Mesenchymal stem cell (in vitro differentiated cells and primary cell): ENCODE measurements at regions not wholly inside any gene's neighbourhood (a gene's known extent, or its start where the extent isn't known, plus 50 kb on each side); places are given as distances from the start of the nearest gene placed in this dataset.

Source experiments
- DNase-seq: peaks from one replicate; pipeline ENCODE4 v3.0.0-alpha.2; 2013
- H2AFZ ChIP-seq: one replicate; pipeline ENCODE4 v1.6.1; 2013; ENCODE audit warnings: low read depth, mild to moderate bottlenecking, control low read depth, inconsistent platforms, low read length, moderate library complexity
- H2AK5ac ChIP-seq: 2 replicates; pipeline ENCODE4 v1.6.1; 2013; ENCODE audit warnings: low read length, moderate library complexity, mild to moderate bottlenecking, inconsistent platforms; ENCODE audit not compliant: severe bottlenecking
- H2BK120ac ChIP-seq: one replicate; pipeline ENCODE4 v1.6.1; 2013; ENCODE audit warnings: low read depth, mild to moderate bottlenecking, inconsistent platforms, low read length, moderate library complexity
- H2BK12ac ChIP-seq, 2 experiments: one replicate each; pipeline ENCODE4 v1.6.1; 2013; ENCODE audit warnings: inconsistent platforms in 2 of 2, low read length in 2 of 2, mild to moderate bottlenecking in 2 of 2, moderate library complexity in 2 of 2, control low read depth in 1 of 2
- H2BK15ac ChIP-seq: one replicate; pipeline ENCODE4 v1.6.1; 2013; ENCODE audit warnings: mild to moderate bottlenecking, low read depth, inconsistent platforms; ENCODE audit not compliant: poor library complexity, severe bottlenecking
- H2BK5ac ChIP-seq: 2 replicates; pipeline ENCODE4 v1.6.1; 2013; ENCODE audit warnings: low read depth, mild to moderate bottlenecking, low read length, control low read depth, inconsistent platforms; ENCODE audit not compliant: poor library complexity, severe bottlenecking
- H3K14ac ChIP-seq, 2 experiments: one replicate each; pipeline ENCODE4 v1.6.1; 2013; ENCODE audit warnings: inconsistent platforms in 2 of 2, low read length in 2 of 2, control low read depth in 1 of 2, mild to moderate bottlenecking in 1 of 2, moderate library complexity in 1 of 2
- H3K18ac ChIP-seq, 2 experiments: one replicate each; pipeline ENCODE4 v1.6.1; 2013; ENCODE audit warnings: inconsistent platforms in 2 of 2, low read length in 2 of 2, control low read depth in 1 of 2, low read depth in 1 of 2, mild to moderate bottlenecking in 1 of 2
- H3K23ac ChIP-seq, 2 experiments: one replicate each; pipeline ENCODE4 v1.6.1; 2013; ENCODE audit warnings: inconsistent platforms in 2 of 2, low read length in 2 of 2, mild to moderate bottlenecking in 2 of 2, moderate library complexity in 2 of 2, control low read depth in 1 of 2
- H3K27ac ChIP-seq: 2 replicates; pipeline ENCODE4 v1.5.1; 2013; ENCODE audit warnings: mild to moderate bottlenecking, moderate library complexity, low read length, control low read depth, inconsistent platforms; ENCODE audit not compliant: poor library complexity, severe bottlenecking
- H3K27me3 ChIP-seq, 2 experiments: 2 replicates each; pipeline versions ENCODE4 v1.6.1 to v1.7.0; 2013; ENCODE audit warnings: low read length in 2 of 2, mild to moderate bottlenecking in 2 of 2, moderate library complexity in 2 of 2, control low read depth in 1 of 2, inconsistent platforms in 1 of 2; ENCODE audit not compliant: control insufficient read depth in 1 of 2, insufficient read depth in 1 of 2
- H3K36me3 ChIP-seq, 2 experiments: 2 replicates each; pipeline versions ENCODE4 v1.6.1 to v1.7.0; 2013; ENCODE audit warnings: low read length in 2 of 2, control low read depth in 1 of 2, inconsistent platforms in 1 of 2, low read depth in 1 of 2, mild to moderate bottlenecking in 1 of 2; ENCODE audit not compliant: insufficient read depth in 2 of 2, control insufficient read depth in 1 of 2
- H3K4ac ChIP-seq, 2 experiments: one replicate each; pipeline ENCODE4 v1.6.1; 2013; ENCODE audit warnings: inconsistent platforms in 2 of 2, low read length in 2 of 2, mild to moderate bottlenecking in 2 of 2, moderate library complexity in 2 of 2, control low read depth in 1 of 2, low read depth in 1 of 2
- H3K4me1 ChIP-seq: 2 replicates; pipeline ENCODE4 v1.6.1; 2013; ENCODE audit warnings: low read depth, low read length, control low read depth; ENCODE audit not compliant: control insufficient read depth, insufficient read depth
- H3K4me2 ChIP-seq: 2 replicates; pipeline ENCODE4 v1.6.1; 2013; ENCODE audit warnings: low read length, mild to moderate bottlenecking, inconsistent platforms; ENCODE audit not compliant: poor library complexity, severe bottlenecking
- H3K4me3 ChIP-seq, 2 experiments: 2 replicates each; pipeline versions ENCODE4 v1.5.1 to v1.7.0; 2013; ENCODE audit warnings: low read length in 2 of 2, mild to moderate bottlenecking in 2 of 2, control low read depth in 1 of 2, low read depth in 1 of 2; ENCODE audit not compliant: insufficient read depth in 1 of 2
- H3K79me1 ChIP-seq: replicated peaks from 2 replicates; pipeline ENCODE4 v1.6.1; 2013; ENCODE audit warnings: mild to moderate bottlenecking, control low read depth, low read length, inconsistent platforms; ENCODE audit not compliant: poor library complexity, severe bottlenecking
- H3K9ac ChIP-seq: 2 replicates; pipeline ENCODE4 v1.7.0; 2013; ENCODE audit warnings: mild to moderate bottlenecking, low read length, moderate library complexity
- H3K9me3 ChIP-seq: 2 replicates; pipeline ENCODE4 v1.7.0; 2013; ENCODE audit warnings: mild to moderate bottlenecking, low read length; ENCODE audit not compliant: control insufficient read depth
- H4K8ac ChIP-seq: one replicate; pipeline ENCODE4 v1.6.1; 2013; ENCODE audit warnings: inconsistent platforms, mild to moderate bottlenecking, low read length, moderate library complexity
- H4K91ac ChIP-seq: one replicate; pipeline ENCODE4 v1.6.1; 2013; ENCODE audit warnings: mild to moderate bottlenecking, low read length, inconsistent platforms
- WGBS: methylation state at CpG from one replicate; pipeline ENCODE4 v1.1.7; 2013; ENCODE audit warnings: mixed read lengths; 5-methylcytosine and 5-hydroxymethylcytosine counted together

- no peak overlapping the region for H2AFZ ChIP-seq
- H3K27ac ChIP-seq = no peak overlapping the region
- H2BK120ac ChIP-seq = no peak overlapping the region
- H3K23ac ChIP-seq = no peak overlapping the region
- no peaks in the 10 kb centered on the region for H3K79me1 ChIP-seq
- no peak overlapping the region for H3K18ac ChIP-seq
- no peaks in the 10 kb centered on the region for H3K36me3 ChIP-seq
- no peak overlapping the region for H2BK15ac ChIP-seq
- no peak overlapping the region for H4K8ac ChIP-seq
- H4K91ac ChIP-seq = no peak overlapping the region
- no peak overlapping the region for H2BK5ac ChIP-seq
- H2BK12ac ChIP-seq = no peak overlapping the region
- H3K9ac ChIP-seq = no peak overlapping the region
- no peak overlapping the region for H3K4ac ChIP-seq
- H2AK5ac ChIP-seq = no peak overlapping the region
- no peak for DNase-seq
- H3K9me3 ChIP-seq = no peaks in the 10 kb centered on the region
- WGBS = 100% methylated on average over 1 of the region's 3 CpGs
- no peak overlapping the region for H3K4me3 ChIP-seq
- no peak overlapping the region for H3K4me2 ChIP-seq
- no peak overlapping the region for H3K14ac ChIP-seq
- no peaks in the 10 kb centered on the region for H3K27me3 ChIP-seq
- H3K4me1 ChIP-seq = no peaks in the 10 kb centered on the region
Observed at GRCh38 chr11:105524286-105524685, 85.6 kb upstream of the GRIA4 start.

GRCh38 chr11:105520706-105521345, 89.0 kb upstream of the GRIA4 start:
- H3K14ac ChIP-seq = no peak overlapping the region
- no peaks in the 10 kb centered on the region for H3K9me3 ChIP-seq
- H2BK120ac ChIP-seq = no peak overlapping the region
- H3K4me3 ChIP-seq = no peak overlapping the region
- no peak overlapping the region for H3K4me2 ChIP-seq
- H3K18ac ChIP-seq = no peak overlapping the region
- no peak overlapping the region for H4K91ac ChIP-seq
- H3K79me1 ChIP-seq = no peaks in the 10 kb centered on the region
- H3K27ac ChIP-seq = no peak overlapping the region
- WGBS = 85% methylated on average over 3 of the region's 4 CpGs
- no peak overlapping the region for H2BK5ac ChIP-seq
- no peak overlapping the region for H3K23ac ChIP-seq
- H3K9ac ChIP-seq = no peak overlapping the region
- no peaks in the 10 kb centered on the region for H3K36me3 ChIP-seq
- no peaks in the 10 kb centered on the region for H3K4me1 ChIP-seq
- no peak overlapping the region for H2AK5ac ChIP-seq
- H2AFZ ChIP-seq = no peak overlapping the region
- H3K27me3 ChIP-seq = no peaks in the 10 kb centered on the region
- no peak overlapping the region for H2BK15ac ChIP-seq
- H3K4ac ChIP-seq = no peak overlapping the region
- no peak overlapping the region for H4K8ac ChIP-seq
- DNase-seq = no peak
- no peak overlapping the region for H2BK12ac ChIP-seq

- 93% methylated on average over 3 of the region's 5 CpGs for WGBS
- H3K9ac ChIP-seq = no peak overlapping the region
- H2AFZ ChIP-seq = no peak overlapping the region
- no peak overlapping the region for H2BK120ac ChIP-seq
- H3K4me3 ChIP-seq = no peak overlapping the region
- H3K79me1 ChIP-seq = no peaks in the 10 kb centered on the region
- no peak overlapping the region for H3K18ac ChIP-seq
- no peaks in the 10 kb centered on the region for H3K36me3 ChIP-seq
- no peak overlapping the region for H2BK12ac ChIP-seq
- no peaks in the 10 kb centered on the region for H3K4me1 ChIP-seq
- no peak overlapping the region for H3K14ac ChIP-seq
- no peak overlapping the region for H3K4ac ChIP-seq
- H2BK15ac ChIP-seq = no peak overlapping the region
- no peak overlapping the region for H3K27ac ChIP-seq
- H4K91ac ChIP-seq = no peak overlapping the region
- H2AK5ac ChIP-seq = no peak overlapping the region
- H3K9me3 ChIP-seq = peaks cover 4% of the 10 kb centered on the region
- no peak overlapping the region for H3K4me2 ChIP-seq
- no peak overlapping the region for H2BK5ac ChIP-seq
- H4K8ac ChIP-seq = no peak overlapping the region
- no peaks in the 10 kb centered on the region for H3K27me3 ChIP-seq
- no peak overlapping the region for H3K23ac ChIP-seq
- no peak for DNase-seq
Observed at GRCh38 chr11:105507496-105508254, 102.2 kb upstream of the GRIA4 start.

DNA sequence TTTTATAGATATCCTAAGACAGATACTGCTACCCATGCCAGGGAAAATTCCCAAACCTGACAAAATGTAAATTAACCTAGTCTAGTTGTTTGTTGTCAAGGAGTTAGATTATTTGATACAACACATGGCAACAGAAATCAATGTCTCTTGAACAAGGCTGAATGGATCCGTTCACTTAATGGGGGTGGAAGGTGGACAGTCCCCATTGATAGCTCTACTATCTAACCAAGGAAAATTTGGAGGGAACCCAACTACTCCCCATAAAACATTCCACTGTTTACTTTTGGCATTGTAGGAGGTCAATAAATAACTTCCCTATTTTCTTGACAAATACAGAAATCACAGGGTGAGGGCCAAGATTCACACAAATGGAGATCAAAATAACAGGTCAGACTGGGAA, 117.9 kb upstream of the GRIA4 start:
- no peak for DNase-seq
- Histone ChIP-seq H3K14ac (no peak overlapping the region), H3K4me2 (no peak overlapping the region), H2BK12ac (no peak overlapping the region), H3K27me3 (no peaks in the 10 kb centered on the region), H3K9me3 (no peaks in the 10 kb centered on the region), H3K4ac (no peak overlapping the region), H3K4me3 (no peak overlapping the region), H3K9ac (no peak overlapping the region), H3K27ac (no peak overlapping the region), H4K91ac (no peak overlapping the region), H2BK120ac (no peak overlapping the region), H2BK15ac (no peak overlapping the region), H2BK5ac (no peak overlapping the region), H3K36me3 (no peaks in the 10 kb centered on the region), H2AK5ac (no peak overlapping the region), H3K4me1 (no peaks in the 10 kb centered on the region), H3K79me1 (no peaks in the 10 kb centered on the region), H3K18ac (no peak overlapping the region), H2AFZ (no peak overlapping the region), H4K8ac (no peak overlapping the region), H3K23ac (no peak overlapping the region)
- WGBS = 100% methylated on average over 1 of the region's 1 CpG
